ENCODE measurements at regions not wholly inside any gene's neighbourhood (a gene's known extent, or its start where the extent isn't known, plus 50 kb on each side); places are given as distances from the start of the nearest gene placed in this dataset.
"Not testable (repeated sequence)": the region's sequence is repeated elsewhere in the genome, so short reads cannot be mapped to it uniquely, and the experiment has no call there.

- TF ChIP-seq, protein P1, sequence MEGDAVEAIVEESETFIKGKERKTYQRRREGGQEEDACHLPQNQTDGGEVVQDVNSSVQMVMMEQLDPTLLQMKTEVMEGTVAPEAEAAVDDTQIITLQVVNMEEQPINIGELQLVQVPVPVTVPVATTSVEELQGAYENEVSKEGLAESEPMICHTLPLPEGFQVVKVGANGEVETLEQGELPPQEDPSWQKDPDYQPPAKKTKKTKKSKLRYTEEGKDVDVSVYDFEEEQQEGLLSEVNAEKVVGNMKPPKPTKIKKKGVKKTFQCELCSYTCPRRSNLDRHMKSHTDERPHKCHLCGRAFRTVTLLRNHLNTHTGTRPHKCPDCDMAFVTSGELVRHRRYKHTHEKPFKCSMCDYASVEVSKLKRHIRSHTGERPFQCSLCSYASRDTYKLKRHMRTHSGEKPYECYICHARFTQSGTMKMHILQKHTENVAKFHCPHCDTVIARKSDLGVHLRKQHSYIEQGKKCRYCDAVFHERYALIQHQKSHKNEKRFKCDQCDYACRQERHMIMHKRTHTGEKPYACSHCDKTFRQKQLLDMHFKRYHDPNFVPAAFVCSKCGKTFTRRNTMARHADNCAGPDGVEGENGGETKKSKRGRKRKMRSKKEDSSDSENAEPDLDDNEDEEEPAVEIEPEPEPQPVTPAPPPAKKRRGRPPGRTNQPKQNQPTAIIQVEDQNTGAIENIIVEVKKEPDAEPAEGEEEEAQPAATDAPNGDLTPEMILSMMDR (IDR thresholded peaks at IDR 0.05): not testable (repeated sequence)
- not testable (repeated sequence) for TF ChIP-seq POLR2A (IDR thresholded peaks at IDR 0.05)
Measured at GRCh38 chrY:21037398-21037797, 281.5 kb downstream of the RPS4Y2 start.
